ENCODE measurements at regions not wholly inside any gene's neighbourhood (a gene's known extent, or its start where the extent isn't known, plus 50 kb on each side); places are given as distances from the start of the nearest gene placed in this dataset.

GRCh38 chr21:35850542-35851103, 209.7 kb downstream of the SETD4 start:
- no peak for TF ChIP-seq CTCF (IDR thresholded peaks at IDR 0.05)
- Histone ChIP-seq H3K27ac (peak overlapping the region; percentile 70 to 83), H3K4me3 (peak overlapping the region; percentile 56)
- peak; percentile 77 for DNase-seq (ENCODE audit: low spot score)

- Histone ChIP-seq H3K27ac (peak overlapping the region; percentile 70 to 83), H3K4me3 (peak overlapping the region; percentile 56)
- DNase-seq (ENCODE audit: low spot score), result no peak
- TF ChIP-seq CTCF (IDR thresholded peaks at IDR 0.05), result no peak
Observed at GRCh38 chr21:35850029-35850428, 210.3 kb downstream of the SETD4 start.

GRCh38 chr21:35849144-35849543, 211.2 kb downstream of the SETD4 start:
- TF ChIP-seq CTCF (IDR thresholded peaks at IDR 0.05), result no peak
- peak overlapping the region; percentile 18 to 62 for H3K27ac ChIP-seq
- DNase-seq (ENCODE audit: low spot score), result no peak
- H3K4me3 ChIP-seq, result no peak overlapping the region

- DNase-seq (ENCODE audit: low spot score), result no peak
- Histone ChIP-seq H3K4me3 (no peak overlapping the region), H3K27ac (peak overlapping the region in 1 of 2 donors; percentile 56)
- TF ChIP-seq CTCF (IDR thresholded peaks at IDR 0.05), result no peak
Observed at GRCh38 chr21:35843911-35844667, 216.2 kb downstream of the SETD4 start.

GRCh38 chr21:35840949-35841348, 219.4 kb downstream of the SETD4 start:
- Histone ChIP-seq H3K4me3 (no peak overlapping the region), H3K27ac (no peak overlapping the region)
- TF ChIP-seq CTCF (IDR thresholded peaks at IDR 0.05), result no peak
- no peak for DNase-seq (ENCODE audit: low spot score)

- H3K27ac ChIP-seq, result no peak overlapping the region
- no peak for DNase-seq (ENCODE audit: low spot score)
- H3K4me3 ChIP-seq, result no peak overlapping the region
- peak; percentile 59 for TF ChIP-seq CTCF (IDR thresholded peaks at IDR 0.05)
Observed at GRCh38 chr21:35840197-35840799, 220.0 kb downstream of the SETD4 start.
